ENCODE measurements at regions not wholly inside any gene's neighbourhood (a gene's known extent, or its start where the extent isn't known, plus 50 kb on each side); places are given as distances from the start of the nearest gene placed in this dataset.

DNA sequence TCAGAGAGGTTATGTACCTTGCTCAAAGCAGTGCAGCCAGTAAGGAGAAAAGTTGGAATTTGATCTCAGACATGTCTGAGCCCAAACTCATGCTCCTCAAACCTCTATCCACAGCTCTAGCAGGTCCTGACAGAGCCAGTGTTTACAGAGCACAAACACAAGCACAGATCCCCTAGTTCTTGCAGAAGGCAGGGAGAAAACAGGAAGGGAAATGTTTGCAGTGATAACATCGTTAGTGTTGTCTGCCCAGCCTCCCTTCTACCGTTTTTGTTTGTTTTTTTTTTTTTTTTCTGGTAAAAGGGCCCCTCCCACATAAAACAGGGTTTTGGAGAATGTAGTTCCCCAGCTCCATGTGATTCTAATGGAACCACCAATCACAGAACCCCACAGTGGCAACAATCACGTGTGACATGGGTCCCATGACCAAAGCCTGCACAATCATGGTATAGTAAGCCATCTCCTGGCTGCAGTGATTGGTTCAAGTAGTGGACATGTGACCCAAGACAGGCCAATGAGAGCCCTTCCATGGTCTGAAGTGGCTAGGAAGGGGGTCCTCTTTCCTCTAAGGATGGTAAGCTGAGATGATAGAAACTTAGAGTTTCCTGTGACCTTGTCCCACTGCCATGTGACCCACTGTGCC is 513.4 kb downstream of the MED13L start (continued):
- TF ChIP-seq, protein P1, sequence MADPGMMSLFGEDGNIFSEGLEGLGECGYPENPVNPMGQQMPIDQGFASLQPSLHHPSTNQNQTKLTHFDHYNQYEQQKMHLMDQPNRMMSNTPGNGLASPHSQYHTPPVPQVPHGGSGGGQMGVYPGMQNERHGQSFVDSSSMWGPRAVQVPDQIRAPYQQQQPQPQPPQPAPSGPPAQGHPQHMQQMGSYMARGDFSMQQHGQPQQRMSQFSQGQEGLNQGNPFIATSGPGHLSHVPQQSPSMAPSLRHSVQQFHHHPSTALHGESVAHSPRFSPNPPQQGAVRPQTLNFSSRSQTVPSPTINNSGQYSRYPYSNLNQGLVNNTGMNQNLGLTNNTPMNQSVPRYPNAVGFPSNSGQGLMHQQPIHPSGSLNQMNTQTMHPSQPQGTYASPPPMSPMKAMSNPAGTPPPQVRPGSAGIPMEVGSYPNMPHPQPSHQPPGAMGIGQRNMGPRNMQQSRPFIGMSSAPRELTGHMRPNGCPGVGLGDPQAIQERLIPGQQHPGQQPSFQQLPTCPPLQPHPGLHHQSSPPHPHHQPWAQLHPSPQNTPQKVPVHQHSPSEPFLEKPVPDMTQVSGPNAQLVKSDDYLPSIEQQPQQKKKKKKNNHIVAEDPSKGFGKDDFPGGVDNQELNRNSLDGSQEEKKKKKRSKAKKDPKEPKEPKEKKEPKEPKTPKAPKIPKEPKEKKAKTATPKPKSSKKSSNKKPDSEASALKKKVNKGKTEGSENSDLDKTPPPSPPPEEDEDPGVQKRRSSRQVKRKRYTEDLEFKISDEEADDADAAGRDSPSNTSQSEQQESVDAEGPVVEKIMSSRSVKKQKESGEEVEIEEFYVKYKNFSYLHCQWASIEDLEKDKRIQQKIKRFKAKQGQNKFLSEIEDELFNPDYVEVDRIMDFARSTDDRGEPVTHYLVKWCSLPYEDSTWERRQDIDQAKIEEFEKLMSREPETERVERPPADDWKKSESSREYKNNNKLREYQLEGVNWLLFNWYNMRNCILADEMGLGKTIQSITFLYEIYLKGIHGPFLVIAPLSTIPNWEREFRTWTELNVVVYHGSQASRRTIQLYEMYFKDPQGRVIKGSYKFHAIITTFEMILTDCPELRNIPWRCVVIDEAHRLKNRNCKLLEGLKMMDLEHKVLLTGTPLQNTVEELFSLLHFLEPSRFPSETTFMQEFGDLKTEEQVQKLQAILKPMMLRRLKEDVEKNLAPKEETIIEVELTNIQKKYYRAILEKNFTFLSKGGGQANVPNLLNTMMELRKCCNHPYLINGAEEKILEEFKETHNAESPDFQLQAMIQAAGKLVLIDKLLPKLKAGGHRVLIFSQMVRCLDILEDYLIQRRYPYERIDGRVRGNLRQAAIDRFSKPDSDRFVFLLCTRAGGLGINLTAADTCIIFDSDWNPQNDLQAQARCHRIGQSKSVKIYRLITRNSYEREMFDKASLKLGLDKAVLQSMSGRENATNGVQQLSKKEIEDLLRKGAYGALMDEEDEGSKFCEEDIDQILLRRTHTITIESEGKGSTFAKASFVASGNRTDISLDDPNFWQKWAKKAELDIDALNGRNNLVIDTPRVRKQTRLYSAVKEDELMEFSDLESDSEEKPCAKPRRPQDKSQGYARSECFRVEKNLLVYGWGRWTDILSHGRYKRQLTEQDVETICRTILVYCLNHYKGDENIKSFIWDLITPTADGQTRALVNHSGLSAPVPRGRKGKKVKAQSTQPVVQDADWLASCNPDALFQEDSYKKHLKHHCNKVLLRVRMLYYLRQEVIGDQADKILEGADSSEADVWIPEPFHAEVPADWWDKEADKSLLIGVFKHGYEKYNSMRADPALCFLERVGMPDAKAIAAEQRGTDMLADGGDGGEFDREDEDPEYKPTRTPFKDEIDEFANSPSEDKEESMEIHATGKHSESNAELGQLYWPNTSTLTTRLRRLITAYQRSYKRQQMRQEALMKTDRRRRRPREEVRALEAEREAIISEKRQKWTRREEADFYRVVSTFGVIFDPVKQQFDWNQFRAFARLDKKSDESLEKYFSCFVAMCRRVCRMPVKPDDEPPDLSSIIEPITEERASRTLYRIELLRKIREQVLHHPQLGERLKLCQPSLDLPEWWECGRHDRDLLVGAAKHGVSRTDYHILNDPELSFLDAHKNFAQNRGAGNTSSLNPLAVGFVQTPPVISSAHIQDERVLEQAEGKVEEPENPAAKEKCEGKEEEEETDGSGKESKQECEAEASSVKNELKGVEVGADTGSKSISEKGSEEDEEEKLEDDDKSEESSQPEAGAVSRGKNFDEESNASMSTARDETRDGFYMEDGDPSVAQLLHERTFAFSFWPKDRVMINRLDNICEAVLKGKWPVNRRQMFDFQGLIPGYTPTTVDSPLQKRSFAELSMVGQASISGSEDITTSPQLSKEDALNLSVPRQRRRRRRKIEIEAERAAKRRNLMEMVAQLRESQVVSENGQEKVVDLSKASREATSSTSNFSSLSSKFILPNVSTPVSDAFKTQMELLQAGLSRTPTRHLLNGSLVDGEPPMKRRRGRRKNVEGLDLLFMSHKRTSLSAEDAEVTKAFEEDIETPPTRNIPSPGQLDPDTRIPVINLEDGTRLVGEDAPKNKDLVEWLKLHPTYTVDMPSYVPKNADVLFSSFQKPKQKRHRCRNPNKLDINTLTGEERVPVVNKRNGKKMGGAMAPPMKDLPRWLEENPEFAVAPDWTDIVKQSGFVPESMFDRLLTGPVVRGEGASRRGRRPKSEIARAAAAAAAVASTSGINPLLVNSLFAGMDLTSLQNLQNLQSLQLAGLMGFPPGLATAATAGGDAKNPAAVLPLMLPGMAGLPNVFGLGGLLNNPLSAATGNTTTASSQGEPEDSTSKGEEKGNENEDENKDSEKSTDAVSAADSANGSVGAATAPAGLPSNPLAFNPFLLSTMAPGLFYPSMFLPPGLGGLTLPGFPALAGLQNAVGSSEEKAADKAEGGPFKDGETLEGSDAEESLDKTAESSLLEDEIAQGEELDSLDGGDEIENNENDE (IDR thresholded peaks at IDR 0.05; ENCODE audit: insufficient replicate concordance, low read length), result no peak
- TF ChIP-seq BACH1 (IDR thresholded peaks at IDR 0.05; ENCODE audit: low read length) (no peak), GTF2F1 (IDR thresholded peaks at IDR 0.05; ENCODE audit: borderline replicate concordance, low read depth, low read length) (no peak), TAF7 (optimal IDR thresholded peaks at IDR 0.05; ENCODE audit: borderline replicate concordance, low read depth, low read length) (no peak), PHF8 (conservative IDR thresholded peaks at IDR 0.05; ENCODE audit: low read depth, low read length) (no peak)

All from H1 (cell line).